ENCODE measurements at regions not wholly inside any gene's neighbourhood (a gene's known extent, or its start where the extent isn't known, plus 50 kb on each side); places are given as distances from the start of the nearest gene placed in this dataset.

DNA sequence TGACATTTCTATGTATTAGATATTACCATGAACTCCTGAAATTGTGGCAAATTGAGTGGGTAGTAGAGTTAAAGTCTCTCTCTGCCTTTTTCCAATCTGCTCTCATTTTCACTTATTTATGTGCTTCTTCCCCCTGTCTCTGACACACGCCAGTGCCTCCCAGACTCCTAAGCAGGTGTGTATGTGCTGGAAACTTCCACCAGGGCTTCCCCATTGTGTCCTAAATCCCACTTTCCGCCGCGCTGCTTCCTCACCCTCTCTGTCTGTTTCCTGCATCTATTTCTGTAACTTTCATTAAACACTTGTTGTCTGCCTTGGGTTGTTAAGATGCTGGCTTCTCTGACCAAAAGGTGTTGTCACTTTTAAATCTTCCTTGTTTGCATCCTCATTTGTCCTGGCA, 97.6 kb upstream of the HDGFL1 start:
- Mint-ChIP-seq H3K4me1 (ENCODE audit: low read depth, unreplicated experiment) (peaks cover 32% of the 10 kb centered on the region), H3K36me3 (ENCODE audit: insufficient read depth, unreplicated experiment) (no peaks in the 10 kb centered on the region), H3K27me3 (ENCODE audit: unreplicated experiment) (no peaks in the 10 kb centered on the region), H3K9me3 (ENCODE audit: low read depth, unreplicated experiment) (no peaks in the 10 kb centered on the region), H3K4me3 (ENCODE audit: low read depth, unreplicated experiment) (no peak overlapping the region), H3K27ac (ENCODE audit: unreplicated experiment) (no peak overlapping the region)
- CTCF ChIA-PET: no interaction called here
- DNase-seq: no peak
- intact Hi-C loops (cut with micrococcal nuclease; ENCODE audit: unreplicated experiment): loop anchor here (2.0 kb wide), 1 partner anchor 875 kb away; no protein-coding TSS in a partner anchor
- no TSS peak for BruUV-seq (replicated peaks)
- TF ChIP-seq, protein P1, sequence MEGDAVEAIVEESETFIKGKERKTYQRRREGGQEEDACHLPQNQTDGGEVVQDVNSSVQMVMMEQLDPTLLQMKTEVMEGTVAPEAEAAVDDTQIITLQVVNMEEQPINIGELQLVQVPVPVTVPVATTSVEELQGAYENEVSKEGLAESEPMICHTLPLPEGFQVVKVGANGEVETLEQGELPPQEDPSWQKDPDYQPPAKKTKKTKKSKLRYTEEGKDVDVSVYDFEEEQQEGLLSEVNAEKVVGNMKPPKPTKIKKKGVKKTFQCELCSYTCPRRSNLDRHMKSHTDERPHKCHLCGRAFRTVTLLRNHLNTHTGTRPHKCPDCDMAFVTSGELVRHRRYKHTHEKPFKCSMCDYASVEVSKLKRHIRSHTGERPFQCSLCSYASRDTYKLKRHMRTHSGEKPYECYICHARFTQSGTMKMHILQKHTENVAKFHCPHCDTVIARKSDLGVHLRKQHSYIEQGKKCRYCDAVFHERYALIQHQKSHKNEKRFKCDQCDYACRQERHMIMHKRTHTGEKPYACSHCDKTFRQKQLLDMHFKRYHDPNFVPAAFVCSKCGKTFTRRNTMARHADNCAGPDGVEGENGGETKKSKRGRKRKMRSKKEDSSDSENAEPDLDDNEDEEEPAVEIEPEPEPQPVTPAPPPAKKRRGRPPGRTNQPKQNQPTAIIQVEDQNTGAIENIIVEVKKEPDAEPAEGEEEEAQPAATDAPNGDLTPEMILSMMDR (IDR thresholded peaks at IDR 0.05; ENCODE audit: unreplicated experiment): no peak

DNA sequence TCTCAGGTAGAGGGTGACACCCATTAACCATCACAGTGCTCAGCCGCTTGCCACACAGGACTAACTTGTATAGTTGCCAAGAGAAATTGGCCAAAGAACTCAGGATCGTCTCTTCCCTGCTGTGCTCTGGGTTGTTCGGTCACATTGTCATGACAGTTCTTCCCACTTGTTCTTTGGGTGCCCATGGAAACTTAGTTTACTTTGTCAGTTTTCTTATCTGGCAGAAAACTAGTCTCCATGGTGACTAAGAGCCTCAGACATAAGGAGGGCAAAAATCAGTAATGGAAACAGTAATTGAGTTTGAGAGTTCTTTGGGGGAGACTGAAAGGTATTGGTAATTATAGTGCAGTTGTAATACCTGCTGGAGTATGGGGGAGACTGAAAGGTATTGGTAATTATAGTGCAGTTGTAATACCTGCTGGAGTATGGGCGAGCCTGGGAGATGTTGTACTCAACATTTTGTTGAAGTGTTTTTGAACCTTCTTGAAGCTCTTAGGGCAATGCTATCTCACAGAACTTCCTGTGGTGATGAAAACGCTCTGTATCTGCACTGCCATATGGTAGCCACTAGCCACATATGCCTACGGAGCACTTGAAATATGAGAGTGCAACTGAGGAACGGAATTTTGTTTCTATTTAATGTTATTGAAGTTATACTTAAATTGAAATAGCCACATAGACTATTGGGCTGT, 95.2 kb upstream of the HDGFL1 start:
- CTCF ChIA-PET: no interaction called here
- Mint-ChIP-seq H3K27me3 (ENCODE audit: unreplicated experiment) (no peaks in the 10 kb centered on the region), H3K27ac (ENCODE audit: unreplicated experiment) (no peak overlapping the region), H3K36me3 (ENCODE audit: insufficient read depth, unreplicated experiment) (no peaks in the 10 kb centered on the region), H3K4me3 (ENCODE audit: low read depth, unreplicated experiment) (no peak overlapping the region), H3K4me1 (ENCODE audit: low read depth, unreplicated experiment) (peaks cover 20% of the 10 kb centered on the region), H3K9me3 (ENCODE audit: low read depth, unreplicated experiment) (no peaks in the 10 kb centered on the region)
- no TSS peak for BruUV-seq (replicated peaks)
- DNase-seq: no peak
- TF ChIP-seq, protein P1 (IDR thresholded peaks at IDR 0.05; ENCODE audit: unreplicated experiment): no peak
- intact Hi-C loops (cut with micrococcal nuclease; ENCODE audit: unreplicated experiment): no loop called here

DNA sequence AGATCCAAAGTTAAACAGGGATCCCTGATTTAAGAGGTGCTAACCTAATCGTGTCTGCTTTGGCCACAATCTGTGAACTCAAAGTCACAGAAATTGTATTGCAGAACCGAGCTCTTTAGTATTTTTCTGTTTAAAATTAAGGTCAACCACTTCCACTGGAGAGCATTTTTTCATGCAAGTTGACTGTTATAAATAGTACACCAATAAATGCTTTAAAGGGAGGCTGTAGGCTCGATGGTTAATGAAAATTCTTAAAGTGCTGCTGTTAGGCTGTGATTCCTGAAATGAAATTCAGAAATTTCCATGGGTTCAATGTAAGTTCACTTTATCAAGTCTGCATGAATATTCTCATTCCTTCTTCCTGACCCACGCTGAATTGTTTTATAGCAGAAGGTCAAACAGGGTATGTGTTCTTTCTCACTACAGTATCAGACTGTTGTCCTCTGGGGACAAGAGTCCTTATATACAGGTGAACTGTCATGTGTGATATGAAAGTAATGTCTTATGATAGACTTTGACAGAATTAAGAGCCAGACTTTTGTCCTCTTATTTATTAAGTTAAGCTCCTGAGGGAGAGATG, 92.5 kb upstream of the HDGFL1 start:
- TF ChIP-seq, protein P1 (IDR thresholded peaks at IDR 0.05; ENCODE audit: unreplicated experiment): no peak
- DNase-seq: no peak
- H3K4me1 Mint-ChIP-seq (ENCODE audit: low read depth, unreplicated experiment): peaks cover 4% of the 10 kb centered on the region
- no peak overlapping the region for H3K4me3 Mint-ChIP-seq (ENCODE audit: low read depth, unreplicated experiment)
- H3K9me3 Mint-ChIP-seq (ENCODE audit: low read depth, unreplicated experiment): no peaks in the 10 kb centered on the region
- no peak overlapping the region for H3K27ac Mint-ChIP-seq (ENCODE audit: unreplicated experiment)
- CTCF ChIA-PET: no interaction called here
- H3K36me3 Mint-ChIP-seq (ENCODE audit: insufficient read depth, unreplicated experiment): no peaks in the 10 kb centered on the region
- BruUV-seq (replicated peaks): no TSS peak
- intact Hi-C loops (cut with micrococcal nuclease; ENCODE audit: unreplicated experiment): no loop called here
- no peaks in the 10 kb centered on the region for H3K27me3 Mint-ChIP-seq (ENCODE audit: unreplicated experiment)

DNA sequence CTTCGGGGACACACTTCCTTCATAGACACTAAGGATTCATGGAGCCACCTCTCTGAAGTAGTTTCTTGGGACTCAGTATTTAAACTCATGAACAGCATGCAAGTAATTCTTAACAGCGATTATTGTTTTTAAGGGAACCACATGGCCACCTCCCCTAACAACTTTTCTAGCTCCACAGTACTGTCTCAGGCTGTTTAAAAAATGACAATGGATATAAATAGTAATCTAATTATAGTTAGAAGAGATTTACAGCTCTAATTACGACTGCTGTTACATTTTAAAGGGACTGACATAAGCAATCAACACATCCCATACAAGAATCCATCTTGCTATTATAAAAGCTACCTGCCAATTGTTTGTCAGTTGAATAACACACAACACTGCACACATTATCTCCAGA, 72.1 kb upstream of the HDGFL1 start:
- DNase-seq: no peak
- no peaks in the 10 kb centered on the region for H3K36me3 Mint-ChIP-seq (ENCODE audit: insufficient read depth, unreplicated experiment)

More for the DNA sequence above, 72.1 kb upstream of the HDGFL1 start:
- CTCF ChIA-PET: no interaction called here
- H3K27me3 Mint-ChIP-seq (ENCODE audit: unreplicated experiment): no peaks in the 10 kb centered on the region
- BruUV-seq (replicated peaks): no TSS peak
- TF ChIP-seq, protein P1 (IDR thresholded peaks at IDR 0.05; ENCODE audit: unreplicated experiment): no peak
- no peak overlapping the region for H3K4me3 Mint-ChIP-seq (ENCODE audit: low read depth, unreplicated experiment)
- H3K9me3 Mint-ChIP-seq (ENCODE audit: low read depth, unreplicated experiment): no peaks in the 10 kb centered on the region
- no peak overlapping the region for H3K27ac Mint-ChIP-seq (ENCODE audit: unreplicated experiment)
- intact Hi-C loops (cut with micrococcal nuclease; ENCODE audit: unreplicated experiment): no loop called here
- H3K4me1 Mint-ChIP-seq (ENCODE audit: low read depth, unreplicated experiment): peaks cover 6% of the 10 kb centered on the region

All from Calu3 (cell line).